HS-27A (cell line): ENCODE measurements at regions not wholly inside any gene's neighbourhood (a gene's known extent, or its start where the extent isn't known, plus 50 kb on each side); places are given as distances from the start of the nearest gene placed in this dataset.

Experiments used
- DNase-seq: peaks from one replicate; pipeline ENCODE4 v3.0.0-alpha.2; 2012; ENCODE audit warnings: low read depth, missing footprints

GRCh38 chr4:106767991-106768390, 268.1 kb downstream of the DKK2 start:
- DNase-seq, result no peak

- peak; percentile 82 for DNase-seq
These were observed 269.6 kb downstream of the DKK2 start for GRCh38 chr4:106766519-106766918.

- no peak for DNase-seq
These were observed 271.3 kb downstream of the DKK2 start for GRCh38 chr4:106764774-106765173.

GRCh38 chr4:106762666-106763443, 273.3 kb downstream of the DKK2 start:
- DNase-seq, result no peak

GRCh38 chr4:106753426-106753825, 282.7 kb downstream of the DKK2 start:
- no peak for DNase-seq

GRCh38 chr4:106746451-106746850, 289.7 kb downstream of the DKK2 start:
- no peak for DNase-seq

- no peak for DNase-seq
These were observed 298.0 kb downstream of the DKK2 start for GRCh38 chr4:106738121-106738520.

GRCh38 chr4:106718548-106718947, 317.6 kb downstream of the DKK2 start:
- no peak for DNase-seq

GRCh38 chr4:106717091-106717490, 319.0 kb downstream of the DKK2 start:
- DNase-seq, result no peak

- no peak for DNase-seq
These were observed 320.3 kb downstream of the DKK2 start for GRCh38 chr4:106715825-106716224.

GRCh38 chr4:106708464-106708816, 327.7 kb downstream of the DKK2 start:
- DNase-seq, result no peak

- no peak for DNase-seq
These were observed 328.2 kb downstream of the DKK2 start for GRCh38 chr4:106707776-106708463.

GRCh38 chr4:106704253-106704870, 331.8 kb downstream of the DKK2 start:
- no peak for DNase-seq

GRCh38 chr4:106700321-106700720, 331.7 kb upstream of the GIMD1 start:
- DNase-seq, result no peak

GRCh38 chr4:106698621-106699195, 330.1 kb upstream of the GIMD1 start:
- DNase-seq, result no peak

GRCh38 chr4:106695501-106696262, 327.1 kb upstream of the GIMD1 start:
- no peak for DNase-seq

GRCh38 chr4:106694232-106694631, 325.7 kb upstream of the GIMD1 start:
- DNase-seq, result no peak

GRCh38 chr4:106691749-106692148, 323.2 kb upstream of the GIMD1 start:
- no peak for DNase-seq

- peak; percentile 72 for DNase-seq
These were observed 321.9 kb upstream of the GIMD1 start for GRCh38 chr4:106690487-106690886.

GRCh38 chr4:106687026-106687425, 318.4 kb upstream of the GIMD1 start:
- no peak for DNase-seq

- no peak for DNase-seq
These were observed 312.9 kb upstream of the GIMD1 start for GRCh38 chr4:106681381-106681921.

GRCh38 chr4:106679063-106679462, 310.5 kb upstream of the GIMD1 start:
- no peak for DNase-seq
